GM18502 (cell line): ENCODE measurements at regions not wholly inside any gene's neighbourhood (a gene's known extent, or its start where the extent isn't known, plus 50 kb on each side); places are given as distances from the start of the nearest gene placed in this dataset.

Experiments
- ATAC-seq: cut with Tn5 transposase; IDR thresholded peaks from one replicate; pipeline ENCODE4 v1.9.1; 2021; ENCODE audit warnings: mild to moderate bottlenecking; ENCODE audit not compliant: unreplicated experiment, poor library complexity

- no peak for ATAC-seq
Observed at GRCh38 chr3:190790185-190790584, 72.3 kb downstream of the GMNC start.

DNA sequence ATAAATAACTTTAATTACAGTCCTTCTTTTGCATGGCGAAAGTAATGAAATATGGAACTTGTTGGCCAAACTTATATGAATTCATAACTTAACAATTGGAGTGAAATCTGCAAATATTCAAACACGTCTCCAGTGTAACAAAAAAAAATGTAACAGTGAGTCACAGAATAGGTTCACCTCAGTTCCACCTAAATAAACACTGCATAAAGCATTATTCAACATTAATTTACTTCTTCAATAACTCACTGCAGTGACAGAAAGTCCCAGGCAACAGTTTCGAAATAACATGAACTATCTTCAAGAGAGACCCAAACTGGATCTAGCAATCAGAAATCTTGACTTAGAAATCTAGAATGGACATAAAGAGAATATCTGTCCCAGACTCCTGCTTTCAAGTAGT is 75.6 kb downstream of the GMNC start:
- ATAC-seq, result no peak

- ATAC-seq, result no peak
Observed at GRCh38 chr3:190785047-190785446, 77.4 kb downstream of the GMNC start.

- no peak for ATAC-seq
Observed at GRCh38 chr3:190780524-190780923, 82.0 kb downstream of the GMNC start.

- ATAC-seq, result no peak
Observed at GRCh38 chr3:190774633-190775032, 87.9 kb downstream of the GMNC start.

- no peak for ATAC-seq
Observed at GRCh38 chr3:190773948-190774347, 88.5 kb downstream of the GMNC start.

DNA sequence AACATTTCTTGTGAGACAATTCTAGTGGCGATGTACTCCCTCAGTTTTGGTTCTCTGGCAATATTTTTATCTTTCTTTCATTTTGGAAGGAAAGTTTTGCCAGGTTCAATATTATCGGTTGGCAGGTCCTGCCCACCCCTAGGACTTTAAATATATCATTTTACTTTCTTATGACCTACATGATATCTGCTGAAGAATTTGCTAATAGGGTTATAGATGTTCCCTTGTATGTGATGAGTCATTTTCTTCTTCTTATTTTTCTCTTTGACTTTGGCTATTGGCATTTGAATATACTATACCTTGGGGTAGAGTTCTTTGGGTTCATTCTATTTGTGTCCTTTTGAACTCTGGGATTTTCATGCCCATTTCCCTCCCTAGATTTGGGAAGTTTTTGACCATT is 89.7 kb downstream of the GMNC start:
- no peak for ATAC-seq

GRCh38 chr3:190768891-190769290 is 93.6 kb downstream of the GMNC start:
- ATAC-seq, result no peak

DNA sequence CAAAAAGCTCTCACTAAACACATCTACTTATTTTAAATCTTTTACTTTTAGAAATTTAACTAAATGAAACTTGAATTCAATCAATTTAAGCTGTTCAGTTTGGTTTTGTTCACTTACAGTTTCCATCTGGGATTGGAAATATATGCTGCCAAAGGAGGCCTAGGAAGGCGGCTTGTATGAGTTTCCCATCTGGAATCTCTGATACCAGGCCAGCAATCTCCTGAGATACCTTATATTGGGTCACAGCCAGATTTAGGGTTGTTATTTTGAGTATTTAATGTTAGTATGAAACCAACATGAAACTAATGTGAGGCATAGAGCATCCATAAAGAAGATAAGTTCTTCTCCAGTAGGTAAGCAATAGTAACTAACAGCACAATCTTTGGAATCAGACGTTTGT is 94.6 kb downstream of the GMNC start:
- no peak for ATAC-seq

GRCh38 chr3:190764231-190765134 is 98.0 kb downstream of the GMNC start:
- ATAC-seq, result no peak

- no peak for ATAC-seq
Observed at GRCh38 chr3:190762801-190763200, 99.7 kb downstream of the GMNC start.

- no peak for ATAC-seq
Observed at GRCh38 chr3:190747571-190747970, 114.9 kb downstream of the GMNC start.

DNA sequence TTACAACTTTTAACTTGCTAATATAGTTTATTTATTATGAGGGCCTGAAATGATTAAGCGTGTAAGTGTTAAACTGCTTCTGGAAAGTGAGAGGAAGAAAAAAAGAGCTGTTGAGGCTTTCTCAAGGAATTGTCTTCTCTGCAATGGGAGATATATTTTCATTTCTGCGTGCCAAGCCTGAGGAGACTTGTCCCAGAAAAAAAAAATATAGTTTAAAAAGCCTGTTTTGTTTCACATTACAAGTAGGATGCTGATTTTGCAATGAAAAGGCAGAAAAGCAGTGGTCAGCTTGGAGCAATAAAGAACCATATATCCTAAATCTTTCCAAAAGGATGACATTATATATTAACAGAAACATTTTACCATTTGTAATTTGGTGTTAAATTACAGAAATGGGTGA is 115.5 kb downstream of the GMNC start:
- no peak for ATAC-seq

- ATAC-seq, result no peak
Observed at GRCh38 chr3:190746531-190746930, 116.0 kb downstream of the GMNC start.

DNA sequence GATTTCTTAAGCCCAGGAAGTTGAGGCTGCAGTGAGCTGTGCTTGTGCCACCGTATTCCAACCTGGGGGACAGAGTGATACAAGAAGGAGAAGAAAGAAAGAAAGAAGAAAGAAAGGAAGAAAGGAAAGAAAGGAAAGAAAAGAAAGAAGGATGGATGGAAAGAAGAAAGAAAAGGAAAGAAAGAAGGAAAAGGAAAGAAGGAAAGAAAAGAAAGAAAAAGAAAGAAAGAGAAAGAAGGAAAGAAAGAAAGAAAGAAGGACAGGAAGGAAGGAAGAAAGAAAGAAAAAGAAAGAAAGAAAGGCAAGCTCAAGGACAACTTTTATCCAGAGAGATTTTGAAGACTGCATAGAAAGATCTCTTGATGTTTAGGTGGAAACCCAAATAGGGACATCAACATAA is 120.7 kb downstream of the GMNC start:
- ATAC-seq, result no peak

DNA sequence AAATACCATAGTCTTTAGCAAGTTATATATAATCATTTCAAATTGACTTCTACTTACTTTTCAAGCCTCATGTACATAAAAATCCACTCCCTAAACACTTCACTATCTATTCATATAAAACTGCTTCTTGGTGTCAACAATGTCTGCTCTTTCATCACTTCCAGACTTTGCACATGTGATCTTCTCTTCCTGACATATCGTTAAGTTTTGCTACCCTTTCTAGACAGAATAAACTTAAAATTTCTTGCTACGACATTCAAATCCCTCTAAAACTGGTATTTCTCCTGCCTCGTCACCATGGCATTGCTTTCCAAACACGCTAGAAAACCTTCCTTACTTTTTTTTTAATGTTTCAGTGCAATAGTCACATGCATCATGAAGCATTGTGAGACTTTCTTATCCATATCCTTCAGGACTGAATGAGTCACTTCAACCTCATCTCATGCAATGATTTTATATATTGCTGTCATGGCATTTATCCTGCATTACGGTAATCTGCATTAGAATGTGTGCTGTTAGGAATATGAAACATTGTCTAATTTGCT is 122.8 kb downstream of the GMNC start:
- no peak for ATAC-seq

GRCh38 chr3:190738636-190739155 is 123.8 kb downstream of the GMNC start:
- ATAC-seq, result no peak

GRCh38 chr3:190737446-190737845 is 125.0 kb downstream of the GMNC start:
- ATAC-seq, result no peak

- ATAC-seq, result no peak
Observed at GRCh38 chr3:190734490-190734889, 128.0 kb downstream of the GMNC start.

GRCh38 chr3:190733591-190734146 is 128.8 kb downstream of the GMNC start:
- ATAC-seq, result no peak

DNA sequence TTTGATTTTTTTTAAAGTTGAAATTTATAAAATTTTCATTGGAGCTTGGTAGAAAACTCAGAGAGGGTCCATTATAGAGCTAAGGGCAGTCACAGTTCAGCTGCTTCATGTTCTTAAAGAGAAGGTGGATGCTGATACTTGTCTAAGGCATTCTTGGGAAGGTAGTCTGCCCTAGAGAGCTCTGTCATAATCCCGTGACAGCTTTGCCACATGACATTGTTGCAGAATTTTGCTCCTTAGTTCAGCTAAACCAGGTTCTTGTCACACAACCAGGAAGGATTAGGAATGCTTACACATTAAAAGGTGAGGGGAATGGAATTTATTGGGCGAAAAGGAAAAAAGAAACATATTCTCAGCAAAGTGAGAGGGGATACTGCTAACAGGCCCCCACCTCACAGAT is 130.9 kb downstream of the GMNC start:
- ATAC-seq, result no peak
